Right lobe of liver (tissue), 6 donors: ENCODE measurements at regions not wholly inside any gene's neighbourhood (a gene's known extent, or its start where the extent isn't known, plus 50 kb on each side); places are given as distances from the start of the nearest gene placed in this dataset.
A peak's percentile ranks its signal among the peaks of the same experiment; 100 is the strongest.

Source experiments
- ATAC-seq, 4 donors: fragments of 200-7000 bp; cut with Tn5 transposase; one replicate each; pipeline ENCODE4 v1.9.1; 2020; ENCODE audit warnings: mild to moderate bottlenecking in 4 of 4, moderate library complexity in 4 of 4
- DNase-seq, 3 donors: peaks; one replicate each; pipeline ENCODE4 v3.0.0-alpha.2; 2020
- H3K27ac ChIP-seq, 3 donors: fragments of 200-600 bp; one replicate each; pipeline ENCODE4 v1.8.0; 2022
- H3K27me3 ChIP-seq, 2 donors: fragments of 200-600 bp; one replicate each; pipeline ENCODE4 v1.8.0; 2022
- H3K36me3 ChIP-seq, 4 donors: fragments of 200-600 bp; sonication (generic) in 1 of 4; one replicate each; pipeline versions ENCODE4 v1.5.1 to v1.8.0; 2017 to 2022; ENCODE audit warnings: control low read depth in 1 of 4
- H3K4me1 ChIP-seq, 4 donors: fragments of 200-600 bp; sonication (generic) in 1 of 4; one replicate each; pipeline versions ENCODE4 v1.5.1 to v1.8.0; 2017 to 2022; ENCODE audit warnings: control low read depth in 1 of 4
- H3K4me3 ChIP-seq, 3 donors: fragments of 200-600 bp; one replicate each; pipeline ENCODE4 v1.8.0; 2022
- H3K9me3 ChIP-seq, 4 donors: fragments of 200-600 bp; sonication (generic) in 1 of 4; one replicate each; pipeline versions ENCODE4 v1.5.1 to v1.8.0; 2017 to 2022; ENCODE audit warnings: control low read depth in 1 of 4
- CTCF ChIP-seq, 4 donors: fragments of 200-600 bp in 3 of 4; fragments of 450-650 bp in 1 of 4; IDR thresholded peaks; one replicate each; pipeline versions ENCODE4 v1.5.1 to v1.8.0; 2016 to 2022; ENCODE audit warnings: antibody characterized with exemption in 4 of 4, mild to moderate bottlenecking in 2 of 4
- POLR2A ChIP-seq: fragments of 450-650 bp; IDR thresholded peaks from one replicate; pipeline ENCODE4 v1.6.1; 2017; ENCODE audit warnings: antibody characterized with exemption, mild to moderate bottlenecking
- WGBS: methylation state at CpG from one replicate; pipeline ENCODE4 v1.1.6; 2018; ENCODE audit warnings: low coverage, low lambda C conversion rate; ENCODE audit not compliant: insufficient coverage; ENCODE audit errors: missing lambda C conversion rate; 5-methylcytosine and 5-hydroxymethylcytosine counted together
- intact Hi-C, 2 donors: fragments of 100-400 bp; cut with DNase I; formaldehyde crosslinking; loops; one replicate each; pipeline versions ENCODE4 v1.11.2 to v1.14.1; 2022
- donor health status: DM: no; HTN: yes; CAD: no.
- donor health status: DM: no; HTN: no; CAD: no.
- donor health status: DM: no; HTN: no; CAD: no.
- donor health status: DM: no; HTN: yes; CAD: no.
- donor health status: DM: no; HTN: yes; CAD: no.

GRCh38 chr20:24764027-24764793 lies 184.9 kb upstream of the CST7 start:
- DNase-seq (peak in 1 of 3 donors; percentile 36), ATAC-seq (no peak)
- H3K4me1 ChIP-seq, result no peaks in the 10 kb centered on the region
- peaks cover 0 to 4% (median 0%) of the 10 kb centered on the region in 4 donors for H3K9me3 ChIP-seq
- 62% methylated on average over 5 of the region's 16 CpGs for WGBS
- intact Hi-C loops, result no loop called here
- H3K27me3 ChIP-seq, result no peaks in the 10 kb centered on the region
- no peaks in the 10 kb centered on the region for H3K36me3 ChIP-seq
- TF ChIP-seq CTCF (IDR thresholded peaks at IDR 0.05), result no peak
- no peak for TF ChIP-seq POLR2A
- H3K27ac ChIP-seq, result no peak overlapping the region
- no peak overlapping the region for H3K4me3 ChIP-seq

GRCh38 chr20:24764794-24765202 lies 184.3 kb upstream of the CST7 start:
- DNase-seq, result peak in 1 of 3 donors; percentile 19
- WGBS, result 76% methylated on average over 6 of the region's 9 CpGs
- TF ChIP-seq POLR2A (no peak), CTCF (IDR thresholded peaks at IDR 0.05) (no peak)
- Histone ChIP-seq H3K9me3 (peaks cover 0 to 4% (median 0%) of the 10 kb centered on the region in 4 donors), H3K36me3 (no peaks in the 10 kb centered on the region), H3K27ac (no peak overlapping the region), H3K4me1 (no peaks in the 10 kb centered on the region), H3K4me3 (no peak overlapping the region), H3K27me3 (no peaks in the 10 kb centered on the region)
- intact Hi-C loops, result no loop called here
- ATAC-seq, result no peak

- Histone ChIP-seq H3K27ac (no peak overlapping the region), H3K4me1 (no peaks in the 10 kb centered on the region), H3K9me3 (peaks cover 0 to 3% (median 0%) of the 10 kb centered on the region in 4 donors), H3K27me3 (no peaks in the 10 kb centered on the region), H3K4me3 (no peak overlapping the region), H3K36me3 (no peaks in the 10 kb centered on the region)
- no peak for TF ChIP-seq CTCF (IDR thresholded peaks at IDR 0.05)
- TF ChIP-seq POLR2A, result no peak
- 69% methylated on average over 3 of the region's 12 CpGs for WGBS
- ATAC-seq (no peak), DNase-seq (peak in 1 of 3 donors; percentile 23)
- intact Hi-C loops, result no loop called here
Observed at GRCh38 chr20:24765316-24766142, 183.5 kb upstream of the CST7 start.

GRCh38 chr20:24766143-24766527 lies 182.9 kb upstream of the CST7 start:
- no peak for DNase-seq
- intact Hi-C loops, result no loop called here

More at GRCh38 chr20:24766143-24766527, 182.9 kb upstream of the CST7 start:
- TF ChIP-seq POLR2A, result no peak
- no peak for TF ChIP-seq CTCF (IDR thresholded peaks at IDR 0.05)
- H3K27ac ChIP-seq, result no peak overlapping the region
- H3K27me3 ChIP-seq, result no peaks in the 10 kb centered on the region
- H3K4me1 ChIP-seq, result no peaks in the 10 kb centered on the region
- WGBS, result 54% methylated on average over 2 of the region's 2 CpGs
- H3K9me3 ChIP-seq, result no peaks in the 10 kb centered on the region
- no peak for ATAC-seq
- no peak overlapping the region for H3K4me3 ChIP-seq
- no peaks in the 10 kb centered on the region for H3K36me3 ChIP-seq
